Neural progenitor cell (in vitro differentiated cells): ENCODE measurements at regions not wholly inside any gene's neighbourhood (a gene's known extent, or its start where the extent isn't known, plus 50 kb on each side); places are given as distances from the start of the nearest gene placed in this dataset.

Experiments used
- DNase-seq: peaks from one replicate; pipeline ENCODE4 v3.0.0-alpha.2; 2016; ENCODE audit warnings: low spot score
- H2AFZ ChIP-seq: fragments of 200-600 bp; sonication (generic); replicated peaks from 2 replicates; pipeline ENCODE4 v1.6.1; 2016; ENCODE audit warnings: antibody characterized with exemption
- H3F3A ChIP-seq: fragments of 200-600 bp; sonication (generic); 2 replicates; pipeline ENCODE4 v1.6.1; 2016; ENCODE audit warnings: antibody characterized with exemption, low read depth
- H3K27ac ChIP-seq: fragments of 200-600 bp; sonication (generic); 2 replicates; pipeline ENCODE4 v1.5.1; 2016; ENCODE audit warnings: mild to moderate bottlenecking
- H3K27me3 ChIP-seq: fragments of 200-600 bp; sonication (generic); 2 replicates; pipeline ENCODE4 v1.6.1; 2016; ENCODE audit warnings: mild to moderate bottlenecking, moderate library complexity
- H3K36me3 ChIP-seq: fragments of 200-600 bp; sonication (generic); 2 replicates; pipeline ENCODE4 v1.5.1; 2016
- H3K4me1 ChIP-seq: fragments of 200-600 bp; sonication (generic); 2 replicates; pipeline ENCODE4 v1.6.1; 2016; ENCODE audit warnings: mixed run types
- H3K4me2 ChIP-seq: fragments of 200-600 bp; sonication (generic); 2 replicates; pipeline ENCODE4 v1.6.1; 2016
- H3K4me3 ChIP-seq: fragments of 200-600 bp; sonication (generic); 2 replicates; pipeline ENCODE4 v1.5.1; 2016
- H3K79me2 ChIP-seq: fragments of 200-600 bp; sonication (generic); 2 replicates; pipeline ENCODE4 v1.6.1; 2016; ENCODE audit warnings: low read depth
- H3K9ac ChIP-seq: fragments of 200-600 bp; sonication (generic); 2 replicates; pipeline ENCODE4 v1.6.1; 2016
- H3K9me3 ChIP-seq: fragments of 200-600 bp; sonication (generic); 2 replicates; pipeline ENCODE4 v1.5.1; 2016; ENCODE audit warnings: low read depth
- H4K20me1 ChIP-seq: fragments of 200-600 bp; sonication (generic); 2 replicates; pipeline ENCODE4 v1.6.1; 2016; ENCODE audit warnings: low read depth
- H3K27ac Mint-ChIP-seq: 3 replicates; pipeline ENCODE4 v1.8.0; 2021; ENCODE audit warnings: mixed read lengths
- H3K27me3 Mint-ChIP-seq: 2 replicates; pipeline ENCODE4 v1.8.0; 2022; ENCODE audit warnings: low read depth, mild to moderate bottlenecking, inconsistent platforms, moderate library complexity, mixed read lengths; ENCODE audit not compliant: insufficient read depth
- H3K36me3 Mint-ChIP-seq: 3 replicates; pipeline ENCODE4 v1.8.0; 2021; ENCODE audit warnings: mixed read lengths
- H3K4me1 Mint-ChIP-seq: 3 replicates; pipeline ENCODE4 v1.8.0; 2021; ENCODE audit warnings: mixed read lengths
- H3K4me3 Mint-ChIP-seq: 3 replicates; pipeline ENCODE4 v1.8.0; 2021; ENCODE audit warnings: mild to moderate bottlenecking, moderate library complexity, mixed read lengths
- H3K9me3 Mint-ChIP-seq: 3 replicates; pipeline ENCODE4 v1.8.0; 2020; ENCODE audit warnings: mixed read lengths
- EZH2 ChIP-seq: fragments of 200-600 bp; sonication (generic); IDR thresholded peaks from 2 replicates; pipeline ENCODE4 v1.6.1; 2017; ENCODE audit warnings: antibody characterized with exemption, mild to moderate bottlenecking, moderate library complexity
- EZH2phosphoT487 ChIP-seq: fragments of 200-600 bp; sonication (generic); IDR thresholded peaks from 2 replicates; pipeline ENCODE4 v1.6.1; 2017; ENCODE audit warnings: antibody characterized with exemption
- TF ChIP-seq, protein P1 (sequence below): fragments of 200-600 bp; sonication (generic); IDR thresholded peaks from 2 replicates; pipeline ENCODE4 v1.5.1; 2017; ENCODE audit warnings: antibody characterized with exemption, mild to moderate bottlenecking

DNA sequence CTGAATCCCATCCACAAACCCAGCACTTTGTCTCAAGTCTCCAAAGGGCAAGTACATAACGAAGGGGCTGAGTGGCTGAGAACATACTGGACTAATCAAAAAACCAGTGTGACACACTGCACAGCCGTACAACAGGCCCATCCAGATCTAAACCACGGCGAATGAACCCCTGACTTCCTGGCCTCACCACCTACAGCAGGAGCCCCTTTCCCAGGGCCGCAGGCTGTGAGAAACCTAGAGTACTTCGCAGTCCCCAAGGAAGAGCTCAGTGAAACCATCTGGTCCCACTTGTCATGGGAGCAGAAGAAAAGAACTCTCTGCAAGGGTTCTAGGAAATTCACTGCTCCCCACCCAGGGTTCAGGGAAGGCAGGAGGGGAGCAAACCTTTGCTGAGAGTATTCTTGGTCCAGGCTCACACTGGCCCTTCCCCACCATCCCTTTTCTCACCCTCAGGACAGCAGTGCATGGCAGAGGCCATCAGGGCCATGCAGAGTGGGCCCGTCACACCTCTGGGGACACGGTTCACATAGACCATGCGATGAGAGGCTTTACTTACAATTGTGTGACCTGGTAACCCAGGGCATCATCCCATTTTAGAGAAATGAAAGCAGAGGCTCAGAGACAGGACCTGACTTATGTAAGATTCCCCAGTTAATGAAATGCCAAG lies 192.8 kb downstream of the BCL11B start:
- H3K9ac ChIP-seq: no peak overlapping the region
- no peaks in the 10 kb centered on the region for H3K36me3 ChIP-seq
- no peaks in the 10 kb centered on the region for H3K79me2 ChIP-seq
- H3K4me3 ChIP-seq: no peak overlapping the region
- H3K9me3 Mint-ChIP-seq: peaks cover 7% of the 10 kb centered on the region
- H3K4me3 Mint-ChIP-seq: no peak overlapping the region
- no peaks in the 10 kb centered on the region for H3K27me3 ChIP-seq
- no peak overlapping the region for H3K27ac Mint-ChIP-seq
- H3K27me3 Mint-ChIP-seq: no peaks in the 10 kb centered on the region
- H3K9me3 ChIP-seq: no peaks in the 10 kb centered on the region
- no peaks in the 10 kb centered on the region for H3K36me3 Mint-ChIP-seq
- no peak for DNase-seq
- no peaks in the 10 kb centered on the region for H3F3A ChIP-seq
- no peaks in the 10 kb centered on the region for H3K4me1 ChIP-seq
- TF ChIP-seq EZH2phosphoT487: no peak
- TF ChIP-seq, protein P1, sequence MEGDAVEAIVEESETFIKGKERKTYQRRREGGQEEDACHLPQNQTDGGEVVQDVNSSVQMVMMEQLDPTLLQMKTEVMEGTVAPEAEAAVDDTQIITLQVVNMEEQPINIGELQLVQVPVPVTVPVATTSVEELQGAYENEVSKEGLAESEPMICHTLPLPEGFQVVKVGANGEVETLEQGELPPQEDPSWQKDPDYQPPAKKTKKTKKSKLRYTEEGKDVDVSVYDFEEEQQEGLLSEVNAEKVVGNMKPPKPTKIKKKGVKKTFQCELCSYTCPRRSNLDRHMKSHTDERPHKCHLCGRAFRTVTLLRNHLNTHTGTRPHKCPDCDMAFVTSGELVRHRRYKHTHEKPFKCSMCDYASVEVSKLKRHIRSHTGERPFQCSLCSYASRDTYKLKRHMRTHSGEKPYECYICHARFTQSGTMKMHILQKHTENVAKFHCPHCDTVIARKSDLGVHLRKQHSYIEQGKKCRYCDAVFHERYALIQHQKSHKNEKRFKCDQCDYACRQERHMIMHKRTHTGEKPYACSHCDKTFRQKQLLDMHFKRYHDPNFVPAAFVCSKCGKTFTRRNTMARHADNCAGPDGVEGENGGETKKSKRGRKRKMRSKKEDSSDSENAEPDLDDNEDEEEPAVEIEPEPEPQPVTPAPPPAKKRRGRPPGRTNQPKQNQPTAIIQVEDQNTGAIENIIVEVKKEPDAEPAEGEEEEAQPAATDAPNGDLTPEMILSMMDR: no peak
- TF ChIP-seq EZH2: no peak
- no peaks in the 10 kb centered on the region for H3K4me1 Mint-ChIP-seq
- H2AFZ ChIP-seq: no peak overlapping the region
- no peak overlapping the region for H3K4me2 ChIP-seq
- no peak overlapping the region for H3K27ac ChIP-seq
- no peaks in the 10 kb centered on the region for H4K20me1 ChIP-seq

DNA sequence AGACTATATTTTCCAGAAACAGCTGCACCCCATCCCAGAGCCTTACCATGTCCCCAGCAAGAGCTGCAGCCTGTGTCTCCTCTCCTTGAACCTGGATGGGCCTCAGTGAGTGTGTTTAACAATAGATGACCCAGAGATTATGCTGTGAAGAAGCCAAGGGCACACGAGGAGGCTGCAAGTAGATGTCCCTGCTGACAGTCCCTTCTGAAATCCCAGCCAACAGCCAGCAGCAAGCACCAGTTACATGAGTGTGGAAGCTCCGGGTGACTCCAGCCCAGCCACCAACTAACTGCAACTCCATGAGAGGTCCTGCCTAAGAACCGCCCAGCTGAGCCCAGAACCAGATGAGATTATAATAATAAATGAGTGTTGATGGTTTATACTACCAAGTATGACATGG lies 191.7 kb downstream of the BCL11B start:
- Mint-ChIP-seq H3K4me1 (no peaks in the 10 kb centered on the region), H3K36me3 (no peaks in the 10 kb centered on the region), H3K27ac (no peak overlapping the region), H3K4me3 (no peak overlapping the region), H3K9me3 (peaks cover 7% of the 10 kb centered on the region), H3K27me3 (no peaks in the 10 kb centered on the region)
- H3K9me3 ChIP-seq: no peaks in the 10 kb centered on the region
- no peaks in the 10 kb centered on the region for H3K36me3 ChIP-seq
- no peaks in the 10 kb centered on the region for H3K79me2 ChIP-seq
- H3K9ac ChIP-seq: no peak overlapping the region
- H2AFZ ChIP-seq: no peak overlapping the region
- H3F3A ChIP-seq: no peaks in the 10 kb centered on the region
- no peaks in the 10 kb centered on the region for H3K4me1 ChIP-seq
- DNase-seq: no peak
- no peak overlapping the region for H3K4me2 ChIP-seq
- H3K4me3 ChIP-seq: no peak overlapping the region
- TF ChIP-seq EZH2 (no peak), EZH2phosphoT487 (no peak)
- TF ChIP-seq, protein P1: no peak
- no peaks in the 10 kb centered on the region for H4K20me1 ChIP-seq
- H3K27ac ChIP-seq: no peak overlapping the region
- no peaks in the 10 kb centered on the region for H3K27me3 ChIP-seq

DNA sequence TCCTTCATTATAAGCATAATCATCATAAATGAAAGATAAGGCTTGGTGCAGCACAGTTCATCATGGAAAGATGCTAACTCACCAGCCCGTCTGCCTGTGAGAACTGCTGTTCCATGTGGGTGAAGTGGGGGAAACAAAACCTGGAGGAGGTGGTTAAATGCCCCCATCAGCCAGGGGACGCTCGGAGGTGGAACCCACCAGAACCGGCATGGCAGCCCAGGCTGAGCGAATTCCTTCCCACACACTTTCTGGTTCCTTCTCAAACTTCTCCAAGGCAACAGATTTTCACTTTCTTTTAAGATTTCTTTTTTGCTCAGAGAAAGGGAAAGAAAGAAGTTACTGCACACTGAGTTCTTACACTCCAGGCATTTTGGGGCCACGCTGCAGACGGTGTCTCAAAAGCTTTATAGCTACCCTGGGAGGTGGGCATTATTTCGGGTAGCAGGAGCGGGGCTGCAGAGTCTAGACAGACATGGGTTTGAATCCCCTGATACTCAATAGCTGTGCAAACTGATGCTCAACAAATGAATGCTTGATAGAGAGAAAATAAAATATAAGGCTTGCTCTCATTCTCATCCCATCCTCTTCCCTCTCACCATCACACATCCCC lies 190.7 kb downstream of the BCL11B start:
- Histone ChIP-seq H3K4me1 (no peaks in the 10 kb centered on the region), H3K36me3 (no peaks in the 10 kb centered on the region), H3K27ac (no peak overlapping the region), H3K27me3 (no peaks in the 10 kb centered on the region), H3K9ac (no peak overlapping the region), H2AFZ (no peak overlapping the region), H3K4me2 (no peak overlapping the region), H4K20me1 (no peaks in the 10 kb centered on the region), H3F3A (no peaks in the 10 kb centered on the region), H3K4me3 (no peak overlapping the region), H3K79me2 (no peaks in the 10 kb centered on the region), H3K9me3 (no peaks in the 10 kb centered on the region)
- no peaks in the 10 kb centered on the region for H3K4me1 Mint-ChIP-seq
- peaks cover 7% of the 10 kb centered on the region for H3K9me3 Mint-ChIP-seq
- no peaks in the 10 kb centered on the region for H3K27me3 Mint-ChIP-seq
- no peak for TF ChIP-seq EZH2
- TF ChIP-seq, protein P1: no peak
- TF ChIP-seq EZH2phosphoT487: no peak
- H3K27ac Mint-ChIP-seq: no peak overlapping the region
- H3K36me3 Mint-ChIP-seq: no peaks in the 10 kb centered on the region
- DNase-seq: no peak
- H3K4me3 Mint-ChIP-seq: no peak overlapping the region
